ENCODE measurements at regions not wholly inside any gene's neighbourhood (a gene's known extent, or its start where the extent isn't known, plus 50 kb on each side); places are given as distances from the start of the nearest gene placed in this dataset.

DNA sequence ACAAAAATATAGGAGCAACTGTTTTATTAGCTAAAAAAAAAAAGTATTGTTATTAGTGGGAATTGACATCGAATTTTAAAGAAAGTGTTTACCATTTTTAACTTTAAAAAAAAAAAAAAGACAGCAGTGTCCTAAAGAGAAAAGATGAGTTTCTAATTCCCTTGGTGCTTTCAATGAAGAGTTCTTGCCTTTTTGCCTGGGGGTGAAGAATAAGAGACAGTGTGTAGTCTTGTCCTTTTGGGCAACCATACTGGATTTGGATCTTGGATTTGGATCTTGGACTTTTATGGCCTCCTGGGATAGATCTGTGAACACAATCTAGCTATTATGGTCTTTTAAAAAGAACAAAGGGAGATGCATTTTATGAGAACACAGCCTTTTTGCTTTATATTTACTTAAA, 60.2 kb upstream of the GLS start:
- TF ChIP-seq, protein P1, sequence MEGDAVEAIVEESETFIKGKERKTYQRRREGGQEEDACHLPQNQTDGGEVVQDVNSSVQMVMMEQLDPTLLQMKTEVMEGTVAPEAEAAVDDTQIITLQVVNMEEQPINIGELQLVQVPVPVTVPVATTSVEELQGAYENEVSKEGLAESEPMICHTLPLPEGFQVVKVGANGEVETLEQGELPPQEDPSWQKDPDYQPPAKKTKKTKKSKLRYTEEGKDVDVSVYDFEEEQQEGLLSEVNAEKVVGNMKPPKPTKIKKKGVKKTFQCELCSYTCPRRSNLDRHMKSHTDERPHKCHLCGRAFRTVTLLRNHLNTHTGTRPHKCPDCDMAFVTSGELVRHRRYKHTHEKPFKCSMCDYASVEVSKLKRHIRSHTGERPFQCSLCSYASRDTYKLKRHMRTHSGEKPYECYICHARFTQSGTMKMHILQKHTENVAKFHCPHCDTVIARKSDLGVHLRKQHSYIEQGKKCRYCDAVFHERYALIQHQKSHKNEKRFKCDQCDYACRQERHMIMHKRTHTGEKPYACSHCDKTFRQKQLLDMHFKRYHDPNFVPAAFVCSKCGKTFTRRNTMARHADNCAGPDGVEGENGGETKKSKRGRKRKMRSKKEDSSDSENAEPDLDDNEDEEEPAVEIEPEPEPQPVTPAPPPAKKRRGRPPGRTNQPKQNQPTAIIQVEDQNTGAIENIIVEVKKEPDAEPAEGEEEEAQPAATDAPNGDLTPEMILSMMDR (IDR thresholded peaks at IDR 0.05) = no peak
- TF ChIP-seq POLR2A (IDR thresholded peaks at IDR 0.05) = no peak

All from body of pancreas (tissue), 4 donors.